Activated effector memory CD4-positive, alpha-beta T cell treated with anti-CD3 and anti-CD28 coated beads, Interleukin-2, amount 50 U/mL, for 16 hours (primary cell): ENCODE measurements at regions not wholly inside any gene's neighbourhood (a gene's known extent, or its start where the extent isn't known, plus 50 kb on each side); places are given as distances from the start of the nearest gene placed in this dataset.
"Not testable (repeated sequence)": the region's sequence is repeated elsewhere in the genome, so short reads cannot be mapped to it uniquely, and the experiment has no call there.

Experiments used
- DNase-seq: peaks from one replicate; pipeline ENCODE4 v3.0.0-alpha.2; 2020

GRCh38 chr21:32940079-32941014 lies 85.4 kb upstream of the OLIG2 start:
- DNase-seq, result peak; percentile 72

GRCh38 chr21:32941263-32941662 lies 84.5 kb upstream of the OLIG2 start:
- no peak for DNase-seq

- no peak for DNase-seq
These were observed 79.1 kb upstream of the OLIG2 start for GRCh38 chr21:32946654-32947053.

- no peak for DNase-seq
These were observed 78.0 kb upstream of the OLIG2 start for GRCh38 chr21:32947736-32948135.

GRCh38 chr21:32949701-32950100 lies 76.0 kb upstream of the OLIG2 start:
- DNase-seq, result no peak

GRCh38 chr21:32951041-32951440 lies 74.7 kb upstream of the OLIG2 start:
- no peak for DNase-seq

GRCh38 chr21:32954353-32954752 lies 71.4 kb upstream of the OLIG2 start:
- DNase-seq, result no peak

GRCh38 chr21:32955311-32956060 lies 70.2 kb upstream of the OLIG2 start:
- no peak for DNase-seq

GRCh38 chr21:32956061-32956656 lies 69.6 kb upstream of the OLIG2 start:
- DNase-seq, result no peak

- DNase-seq, result no peak
These were observed 68.2 kb upstream of the OLIG2 start for GRCh38 chr21:32957545-32957944.

GRCh38 chr21:32958288-32959002 lies 67.3 kb upstream of the OLIG2 start:
- DNase-seq, result no peak

GRCh38 chr21:32962268-32962667 lies 63.5 kb upstream of the OLIG2 start:
- no peak for DNase-seq

- no peak for DNase-seq
These were observed 60.5 kb upstream of the OLIG2 start for GRCh38 chr21:32965129-32965680.

- DNase-seq, result no peak
These were observed 59.6 kb upstream of the OLIG2 start for GRCh38 chr21:32966120-32966519.

- not testable (repeated sequence) for DNase-seq
These were observed 57.6 kb upstream of the OLIG2 start for GRCh38 chr21:32968103-32968502.

GRCh38 chr21:32974653-32975052 lies 51.1 kb upstream of the OLIG2 start:
- no peak for DNase-seq

- DNase-seq, result no peak
These were observed 49.8 kb upstream of the OLIG2 start for GRCh38 chr21:32975811-32976431.
